OCI-LY7 (cell line): ENCODE measurements at regions not wholly inside any gene's neighbourhood (a gene's known extent, or its start where the extent isn't known, plus 50 kb on each side); places are given as distances from the start of the nearest gene placed in this dataset.

Experiments
- EZH2phosphoT487 ChIP-seq: fragments of 200-600 bp; sonication (generic); IDR thresholded peaks from 2 replicates; pipeline ENCODE4 v1.6.1; 2018; ENCODE audit warnings: low read depth, borderline replicate concordance, mild to moderate bottlenecking, mixed run types, antibody characterized with exemption, low read length, moderate library complexity, mixed read lengths
- TF ChIP-seq, protein P1 (sequence below): fragments of 200-600 bp; sonication (generic); conservative IDR thresholded peaks from 2 replicates; pipeline ENCODE4 v1.5.1; 2014; ENCODE audit warnings: mild to moderate bottlenecking, antibody characterized with exemption, low read length, moderate library complexity, mixed read lengths

DNA sequence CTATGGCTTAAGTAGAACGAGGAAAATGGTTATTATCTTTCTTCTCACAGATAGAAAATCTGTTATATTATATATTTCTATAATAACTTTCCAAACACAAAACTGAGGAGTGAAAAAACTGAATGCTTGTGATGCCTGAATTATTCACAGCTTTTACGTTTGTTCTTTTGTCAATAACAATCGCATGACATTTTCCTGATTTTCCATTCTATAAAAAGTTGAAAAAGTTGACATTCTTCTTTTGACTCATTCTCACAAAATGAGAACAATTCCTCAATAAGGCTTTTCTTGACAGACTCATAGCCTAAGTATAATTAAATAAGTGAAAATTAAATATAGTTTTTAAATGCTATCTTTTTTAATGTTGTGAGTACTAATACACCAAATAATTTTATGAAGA is 288.8 kb upstream of the TGFBR2 start:
- TF ChIP-seq, protein P1, sequence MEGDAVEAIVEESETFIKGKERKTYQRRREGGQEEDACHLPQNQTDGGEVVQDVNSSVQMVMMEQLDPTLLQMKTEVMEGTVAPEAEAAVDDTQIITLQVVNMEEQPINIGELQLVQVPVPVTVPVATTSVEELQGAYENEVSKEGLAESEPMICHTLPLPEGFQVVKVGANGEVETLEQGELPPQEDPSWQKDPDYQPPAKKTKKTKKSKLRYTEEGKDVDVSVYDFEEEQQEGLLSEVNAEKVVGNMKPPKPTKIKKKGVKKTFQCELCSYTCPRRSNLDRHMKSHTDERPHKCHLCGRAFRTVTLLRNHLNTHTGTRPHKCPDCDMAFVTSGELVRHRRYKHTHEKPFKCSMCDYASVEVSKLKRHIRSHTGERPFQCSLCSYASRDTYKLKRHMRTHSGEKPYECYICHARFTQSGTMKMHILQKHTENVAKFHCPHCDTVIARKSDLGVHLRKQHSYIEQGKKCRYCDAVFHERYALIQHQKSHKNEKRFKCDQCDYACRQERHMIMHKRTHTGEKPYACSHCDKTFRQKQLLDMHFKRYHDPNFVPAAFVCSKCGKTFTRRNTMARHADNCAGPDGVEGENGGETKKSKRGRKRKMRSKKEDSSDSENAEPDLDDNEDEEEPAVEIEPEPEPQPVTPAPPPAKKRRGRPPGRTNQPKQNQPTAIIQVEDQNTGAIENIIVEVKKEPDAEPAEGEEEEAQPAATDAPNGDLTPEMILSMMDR, result no peak
- TF ChIP-seq EZH2phosphoT487, result no peak
